GM12872 (cell line): ENCODE measurements at regions not wholly inside any gene's neighbourhood (a gene's known extent, or its start where the extent isn't known, plus 50 kb on each side); places are given as distances from the start of the nearest gene placed in this dataset.

Experiments used
- TF ChIP-seq, protein P1 (sequence below): IDR thresholded peaks from 3 replicates; pipeline ENCODE4 v1.5.1; 2011; ENCODE audit warnings: low read depth, mild to moderate bottlenecking, low read length, moderate library complexity; ENCODE audit not compliant: insufficient read depth

- TF ChIP-seq, protein P1, sequence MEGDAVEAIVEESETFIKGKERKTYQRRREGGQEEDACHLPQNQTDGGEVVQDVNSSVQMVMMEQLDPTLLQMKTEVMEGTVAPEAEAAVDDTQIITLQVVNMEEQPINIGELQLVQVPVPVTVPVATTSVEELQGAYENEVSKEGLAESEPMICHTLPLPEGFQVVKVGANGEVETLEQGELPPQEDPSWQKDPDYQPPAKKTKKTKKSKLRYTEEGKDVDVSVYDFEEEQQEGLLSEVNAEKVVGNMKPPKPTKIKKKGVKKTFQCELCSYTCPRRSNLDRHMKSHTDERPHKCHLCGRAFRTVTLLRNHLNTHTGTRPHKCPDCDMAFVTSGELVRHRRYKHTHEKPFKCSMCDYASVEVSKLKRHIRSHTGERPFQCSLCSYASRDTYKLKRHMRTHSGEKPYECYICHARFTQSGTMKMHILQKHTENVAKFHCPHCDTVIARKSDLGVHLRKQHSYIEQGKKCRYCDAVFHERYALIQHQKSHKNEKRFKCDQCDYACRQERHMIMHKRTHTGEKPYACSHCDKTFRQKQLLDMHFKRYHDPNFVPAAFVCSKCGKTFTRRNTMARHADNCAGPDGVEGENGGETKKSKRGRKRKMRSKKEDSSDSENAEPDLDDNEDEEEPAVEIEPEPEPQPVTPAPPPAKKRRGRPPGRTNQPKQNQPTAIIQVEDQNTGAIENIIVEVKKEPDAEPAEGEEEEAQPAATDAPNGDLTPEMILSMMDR = no peak
These were observed 273.3 kb upstream of the LRIG3 start for GRCh38 chr12:59193476-59194050.

- TF ChIP-seq, protein P1 = no peak
These were observed 271.1 kb upstream of the LRIG3 start for GRCh38 chr12:59191372-59191771.

- TF ChIP-seq, protein P1 = no peak
These were observed 266.1 kb upstream of the LRIG3 start for GRCh38 chr12:59186451-59186850.

- TF ChIP-seq, protein P1 = no peak
These were observed 265.0 kb upstream of the LRIG3 start for GRCh38 chr12:59185295-59185694.

DNA sequence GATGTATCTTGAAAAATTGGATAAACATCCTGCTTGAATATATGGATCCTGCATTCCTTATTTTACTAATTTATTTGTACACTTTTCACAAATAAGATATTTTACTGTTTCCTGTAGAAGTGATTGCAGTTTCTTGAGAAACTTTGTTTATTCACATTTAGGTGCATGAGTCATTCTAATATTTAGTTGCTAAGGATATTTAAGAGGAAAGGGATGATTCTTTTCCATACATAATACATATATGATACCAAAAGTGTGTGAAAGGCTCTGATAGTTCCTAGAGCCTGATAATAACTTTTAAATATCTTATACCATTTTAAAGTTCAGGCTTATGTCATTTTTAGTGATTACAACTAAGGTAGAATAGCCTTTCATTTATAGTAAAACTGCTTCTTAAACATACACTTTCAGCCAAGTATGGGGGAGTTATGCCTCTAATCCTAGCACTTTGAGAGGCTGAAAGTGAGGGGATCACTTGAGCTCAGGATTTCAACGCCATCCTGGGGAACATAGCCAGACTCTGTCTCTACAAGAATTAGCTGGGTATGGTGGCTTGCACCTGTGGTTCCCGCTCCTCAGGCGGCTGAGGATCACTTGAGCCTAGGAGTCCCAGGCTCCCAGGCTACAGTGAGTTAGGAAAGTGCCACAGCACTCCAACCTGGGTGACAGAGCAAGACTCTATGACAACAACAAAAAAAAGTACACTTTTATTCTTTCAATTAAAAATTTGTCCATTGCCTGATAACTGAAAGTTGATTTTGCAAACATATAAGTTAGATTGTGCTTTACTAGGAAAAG is 262.6 kb upstream of the LRIG3 start:
- TF ChIP-seq, protein P1 = no peak

- TF ChIP-seq, protein P1 = no peak
These were observed 261.9 kb upstream of the LRIG3 start for GRCh38 chr12:59182191-59182590.

DNA sequence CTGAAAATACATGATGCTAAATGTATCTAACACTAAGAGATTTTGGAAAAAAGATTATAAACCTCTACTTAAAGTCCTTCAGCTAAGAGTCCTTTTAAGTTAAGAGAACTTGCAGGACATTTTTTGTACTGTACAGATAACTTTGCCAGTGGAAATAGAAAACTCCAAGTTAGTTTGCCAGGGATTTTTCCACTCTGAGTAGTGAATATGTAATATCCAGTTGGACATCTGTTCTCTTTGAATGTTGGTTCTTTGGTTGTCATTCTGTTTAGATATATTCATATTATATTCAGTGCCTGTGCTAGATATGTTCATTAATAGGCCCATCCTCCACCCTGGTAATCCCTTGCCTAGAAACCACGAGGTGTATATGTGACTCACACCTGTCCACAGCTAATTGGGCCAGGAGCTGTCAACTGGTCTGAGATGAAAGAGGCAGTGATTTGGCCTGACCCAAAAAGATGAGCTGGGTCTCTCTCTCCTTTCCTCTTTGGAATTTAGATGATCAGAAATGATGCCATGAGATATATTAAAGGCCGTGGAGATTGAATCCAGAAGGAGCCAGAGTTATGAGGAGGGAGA is 261.0 kb upstream of the LRIG3 start:
- TF ChIP-seq, protein P1 = no peak
